Endodermal cell (in vitro differentiated cells): ENCODE measurements at regions not wholly inside any gene's neighbourhood (a gene's known extent, or its start where the extent isn't known, plus 50 kb on each side); places are given as distances from the start of the nearest gene placed in this dataset.

Source experiments
- DNase-seq: peaks from one replicate; pipeline ENCODE4 v3.0.0-alpha.2; 2017
- H3K27ac ChIP-seq: 2 replicates; pipeline ENCODE4 v1.5.1; 2013; ENCODE audit warnings: mild to moderate bottlenecking, low read depth, low read length, moderate library complexity
- H3K27me3 ChIP-seq: 2 replicates; pipeline ENCODE4 v1.6.1; 2013; ENCODE audit warnings: mild to moderate bottlenecking, low read length, moderate library complexity; ENCODE audit not compliant: insufficient read depth, control insufficient read depth, poor library complexity, severe bottlenecking
- H3K36me3 ChIP-seq: 2 replicates; pipeline ENCODE4 v1.7.0; 2013; ENCODE audit warnings: mild to moderate bottlenecking, low read length, moderate library complexity; ENCODE audit not compliant: control insufficient read depth, insufficient read depth
- H3K4me1 ChIP-seq: one replicate; pipeline ENCODE4 v1.7.0; 2013; ENCODE audit warnings: low read length; ENCODE audit not compliant: control insufficient read depth, insufficient read depth
- H3K4me3 ChIP-seq: 2 replicates; pipeline ENCODE4 v1.5.1; 2013; ENCODE audit warnings: mild to moderate bottlenecking, low read length, moderate library complexity
- H3K9ac ChIP-seq: 2 replicates; pipeline ENCODE4 v1.6.1; 2013; ENCODE audit warnings: mild to moderate bottlenecking, low read length, moderate library complexity; ENCODE audit not compliant: poor library complexity, severe bottlenecking; ENCODE audit errors: extremely low read depth
- H3K9me3 ChIP-seq: 2 replicates; pipeline ENCODE4 v1.6.1; 2013; ENCODE audit warnings: mild to moderate bottlenecking, low read length, moderate library complexity; ENCODE audit not compliant: control insufficient read depth
- H3K27ac Mint-ChIP-seq: 2 replicates; pipeline ENCODE4 v1.8.0; 2020; ENCODE audit warnings: mixed read lengths
- H3K27me3 Mint-ChIP-seq: 2 replicates; pipeline ENCODE4 v1.8.0; 2021; ENCODE audit warnings: mild to moderate bottlenecking, mixed read lengths; ENCODE audit not compliant: insufficient read depth
- H3K36me3 Mint-ChIP-seq: 2 replicates; pipeline ENCODE4 v1.8.0; 2020; ENCODE audit warnings: low read depth, mixed read lengths
- H3K4me1 Mint-ChIP-seq: 2 replicates; pipeline ENCODE4 v1.8.0; 2020; ENCODE audit warnings: mixed read lengths
- H3K4me3 Mint-ChIP-seq: 2 replicates; pipeline ENCODE4 v1.8.0; 2020; ENCODE audit warnings: mild to moderate bottlenecking, moderate library complexity, mixed read lengths
- H3K9me3 Mint-ChIP-seq: 2 replicates; pipeline ENCODE4 v1.8.0; 2020; ENCODE audit warnings: mild to moderate bottlenecking, mixed read lengths
- WGBS, 2 experiments: methylation state at CpG; one replicate each; pipeline versions ENCODE4 v1.1.5 to v1.1.7; 2013; ENCODE audit warnings: missing lambda C conversion rate in 2 of 2, mixed read lengths in 1 of 2; ENCODE audit not compliant: insufficient coverage in 1 of 2, insufficient read length in 1 of 2; 5-methylcytosine and 5-hydroxymethylcytosine counted together
- TF ChIP-seq, protein P1 (sequence below): fragments of 200-600 bp; sonication (generic); conservative IDR thresholded peaks from 2 replicates; pipeline ENCODE4 v1.5.0; 2021; ENCODE audit warnings: antibody characterized with exemption, mild to moderate bottlenecking

DNA sequence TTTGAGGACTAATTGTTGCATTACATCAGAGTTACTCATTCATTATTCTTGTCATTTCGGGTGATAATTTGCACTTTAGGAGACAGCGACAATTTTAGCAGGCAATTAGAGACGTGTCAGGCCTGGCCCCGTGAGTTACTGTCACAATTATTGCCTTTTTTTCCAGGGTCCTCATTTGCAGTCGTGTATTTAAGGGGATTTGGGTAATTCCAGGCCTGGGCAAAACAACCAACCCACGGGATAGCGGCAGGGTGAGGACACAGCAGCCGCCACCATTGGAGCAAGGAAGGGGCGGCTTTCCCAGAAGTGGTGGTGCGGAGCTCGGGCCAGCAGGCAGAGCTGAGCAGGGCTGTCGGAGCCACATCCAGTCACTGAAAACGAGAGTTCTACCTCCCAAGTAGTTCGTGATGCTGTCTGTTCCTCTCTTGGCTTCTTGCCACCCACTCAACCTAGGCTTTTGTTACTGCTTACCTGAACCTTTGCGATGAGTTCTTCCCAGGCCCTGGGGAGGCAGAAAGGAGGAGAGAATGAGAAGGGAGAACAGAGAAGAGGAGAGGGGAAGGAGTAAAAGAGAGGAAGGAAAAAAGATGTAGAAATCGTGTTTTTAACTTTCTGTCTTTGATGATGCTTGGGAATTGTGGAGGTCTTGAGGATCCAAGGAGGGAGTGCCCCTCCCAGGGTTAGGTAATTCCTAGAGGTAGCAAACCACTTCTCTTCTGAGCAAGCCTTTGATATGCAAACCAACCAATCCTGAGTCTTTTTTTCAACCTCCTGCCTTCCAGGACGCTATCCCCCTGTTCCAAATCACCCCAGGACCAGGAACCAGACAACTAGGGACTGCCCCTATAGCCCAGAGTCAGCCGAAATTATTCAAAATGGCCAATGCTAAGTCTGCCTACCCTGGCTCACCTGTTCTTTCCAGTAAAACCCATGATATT, 236.1 kb downstream of the MIAT start:
- H3K27ac ChIP-seq, result peak overlapping the region; percentile 13
- no peaks in the 10 kb centered on the region for H3K9me3 ChIP-seq
- H3K4me1 ChIP-seq, result peaks cover 14% of the 10 kb centered on the region
- Mint-ChIP-seq H3K9me3 (no peaks in the 10 kb centered on the region), H3K27me3 (peaks cover 9% of the 10 kb centered on the region), H3K27ac (no peak overlapping the region), H3K36me3 (no peaks in the 10 kb centered on the region), H3K4me3 (no peak overlapping the region), H3K4me1 (peaks cover 34% of the 10 kb centered on the region)
- DNase-seq, result peak; percentile 66
- no peaks in the 10 kb centered on the region for H3K27me3 ChIP-seq
- 61 to 72% methylated on average over 13 to 18 of the region's 18 CpGs for WGBS, 2 experiments
- H3K4me3 ChIP-seq, result no peak overlapping the region
- TF ChIP-seq, protein P1, sequence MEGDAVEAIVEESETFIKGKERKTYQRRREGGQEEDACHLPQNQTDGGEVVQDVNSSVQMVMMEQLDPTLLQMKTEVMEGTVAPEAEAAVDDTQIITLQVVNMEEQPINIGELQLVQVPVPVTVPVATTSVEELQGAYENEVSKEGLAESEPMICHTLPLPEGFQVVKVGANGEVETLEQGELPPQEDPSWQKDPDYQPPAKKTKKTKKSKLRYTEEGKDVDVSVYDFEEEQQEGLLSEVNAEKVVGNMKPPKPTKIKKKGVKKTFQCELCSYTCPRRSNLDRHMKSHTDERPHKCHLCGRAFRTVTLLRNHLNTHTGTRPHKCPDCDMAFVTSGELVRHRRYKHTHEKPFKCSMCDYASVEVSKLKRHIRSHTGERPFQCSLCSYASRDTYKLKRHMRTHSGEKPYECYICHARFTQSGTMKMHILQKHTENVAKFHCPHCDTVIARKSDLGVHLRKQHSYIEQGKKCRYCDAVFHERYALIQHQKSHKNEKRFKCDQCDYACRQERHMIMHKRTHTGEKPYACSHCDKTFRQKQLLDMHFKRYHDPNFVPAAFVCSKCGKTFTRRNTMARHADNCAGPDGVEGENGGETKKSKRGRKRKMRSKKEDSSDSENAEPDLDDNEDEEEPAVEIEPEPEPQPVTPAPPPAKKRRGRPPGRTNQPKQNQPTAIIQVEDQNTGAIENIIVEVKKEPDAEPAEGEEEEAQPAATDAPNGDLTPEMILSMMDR, result no peak
- no peak overlapping the region for H3K9ac ChIP-seq
- no peaks in the 10 kb centered on the region for H3K36me3 ChIP-seq

DNA sequence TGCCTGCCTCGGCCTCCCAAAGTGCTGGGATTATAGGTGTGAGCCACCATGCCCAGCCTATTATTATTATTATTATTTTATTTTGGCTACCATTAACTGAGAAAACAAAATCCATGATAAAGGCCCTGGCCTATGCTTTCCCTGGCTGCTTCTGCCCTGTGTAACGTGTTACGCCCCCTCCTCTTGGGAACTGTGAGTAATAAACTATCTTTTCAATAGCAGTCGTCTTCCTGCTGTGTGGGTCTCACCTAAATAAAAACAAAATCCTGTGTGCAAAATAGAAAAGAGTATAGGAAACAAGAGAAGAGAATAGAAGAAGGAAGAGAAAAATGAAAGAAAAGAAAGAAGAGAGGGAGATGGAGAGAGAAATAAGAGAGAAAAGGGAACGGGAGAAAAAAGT, 237.0 kb downstream of the MIAT start:
- WGBS, 2 experiments, result 89 to 92% methylated on average over 4 of the region's 5 CpGs
- H3K27ac ChIP-seq, result no peak overlapping the region
- peaks cover 13% of the 10 kb centered on the region for H3K27me3 Mint-ChIP-seq
- H3K9me3 ChIP-seq, result no peaks in the 10 kb centered on the region
- H3K4me3 Mint-ChIP-seq, result no peak overlapping the region
- H3K9me3 Mint-ChIP-seq, result no peaks in the 10 kb centered on the region
- peaks cover 34% of the 10 kb centered on the region for H3K4me1 Mint-ChIP-seq
- H3K36me3 ChIP-seq, result no peaks in the 10 kb centered on the region
- H3K27ac Mint-ChIP-seq, result no peak overlapping the region
- H3K9ac ChIP-seq, result no peak overlapping the region
- no peak overlapping the region for H3K4me3 ChIP-seq
- DNase-seq, result peak; percentile 26
- TF ChIP-seq, protein P1, result no peak
- no peaks in the 10 kb centered on the region for H3K27me3 ChIP-seq
- H3K36me3 Mint-ChIP-seq, result no peaks in the 10 kb centered on the region
- peaks cover 14% of the 10 kb centered on the region for H3K4me1 ChIP-seq

DNA sequence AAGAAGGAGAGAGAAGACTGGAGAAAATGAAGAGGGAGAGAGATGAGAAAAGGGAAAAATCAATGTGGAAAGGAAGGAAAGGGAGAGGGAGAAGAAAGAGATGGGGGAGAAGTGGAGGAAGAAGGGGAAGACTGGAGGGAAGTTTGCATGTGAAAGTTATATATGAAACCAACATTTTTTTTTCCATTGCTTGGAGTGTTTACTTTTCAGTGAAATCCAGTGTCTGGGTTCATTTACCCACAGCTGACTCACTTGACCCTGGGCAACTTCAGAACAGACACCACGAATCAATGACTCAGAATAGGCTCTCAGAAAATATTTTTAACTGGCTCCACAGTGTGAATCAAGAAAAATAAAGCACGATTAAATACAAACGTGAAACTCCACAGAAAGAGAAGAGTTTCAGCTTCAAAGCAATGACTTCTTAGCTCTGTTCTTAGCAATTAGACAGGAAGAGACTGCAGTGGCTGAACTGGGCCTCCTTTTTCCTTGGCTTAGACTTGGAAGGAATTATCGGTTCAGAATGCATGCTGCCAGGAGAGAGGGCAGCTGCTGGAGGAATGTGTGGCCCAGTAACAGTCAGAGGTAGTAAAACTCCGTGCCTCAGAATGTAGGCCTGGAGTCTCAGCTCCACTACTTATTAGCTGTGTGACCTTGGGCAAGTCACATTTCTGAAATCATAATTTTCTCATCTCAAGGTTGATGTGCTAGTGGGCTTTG, 237.5 kb downstream of the MIAT start:
- TF ChIP-seq, protein P1, result no peak
- H3K4me3 ChIP-seq, result no peak overlapping the region
- Mint-ChIP-seq H3K27ac (no peak overlapping the region), H3K4me1 (peaks cover 31% of the 10 kb centered on the region), H3K36me3 (no peaks in the 10 kb centered on the region), H3K9me3 (no peaks in the 10 kb centered on the region), H3K4me3 (no peak overlapping the region), H3K27me3 (peaks cover 13% of the 10 kb centered on the region)
- no peak overlapping the region for H3K9ac ChIP-seq
- 81 to 85% methylated on average over 5 of the region's 5 CpGs for WGBS, 2 experiments
- no peaks in the 10 kb centered on the region for H3K36me3 ChIP-seq
- H3K4me1 ChIP-seq, result peaks cover 14% of the 10 kb centered on the region
- H3K9me3 ChIP-seq, result no peaks in the 10 kb centered on the region
- H3K27ac ChIP-seq, result peak overlapping the region; percentile 21
- no peaks in the 10 kb centered on the region for H3K27me3 ChIP-seq
- DNase-seq, result no peak
